SK-N-DZ (cell line): ENCODE measurements at regions not wholly inside any gene's neighbourhood (a gene's known extent, or its start where the extent isn't known, plus 50 kb on each side); places are given as distances from the start of the nearest gene placed in this dataset.

Source experiments
- DNase-seq: peaks from one replicate; pipeline ENCODE4 v3.0.0-alpha.2; 2015; ENCODE audit warnings: low spot score

DNA sequence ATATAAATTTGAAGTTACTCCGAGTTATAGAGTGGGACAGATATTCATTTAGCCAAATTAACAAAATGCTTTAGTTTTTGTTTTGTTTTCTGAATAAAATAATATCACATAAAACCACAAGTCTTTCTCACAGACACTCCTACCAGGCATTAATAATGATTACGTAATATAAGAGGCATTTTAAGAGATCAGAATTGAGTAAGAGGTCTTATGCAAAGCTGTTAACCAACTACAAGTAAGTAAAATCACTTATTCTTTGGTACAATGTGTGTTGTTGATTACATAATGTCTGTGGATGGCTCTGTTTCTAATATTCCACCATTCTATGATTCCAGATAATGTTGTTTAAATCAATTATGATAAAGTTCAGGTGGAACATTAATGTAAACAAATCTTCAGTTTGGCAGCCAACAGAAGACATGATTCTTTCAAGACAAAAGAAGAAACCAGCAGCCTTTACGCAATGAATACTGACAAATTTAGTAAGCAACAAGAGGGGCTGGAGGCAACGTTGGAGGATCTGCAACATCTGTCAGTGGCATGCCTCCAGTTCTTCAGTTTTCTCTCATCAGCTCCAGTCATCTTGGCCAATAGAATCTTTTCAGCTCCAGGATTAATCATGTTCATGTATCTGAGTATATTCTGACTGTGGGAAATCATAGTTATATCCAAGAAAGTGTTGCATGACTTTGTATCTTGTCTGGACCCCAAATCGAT lies 403.8 kb downstream of the SLITRK5 start:
- DNase-seq: no peak

DNA sequence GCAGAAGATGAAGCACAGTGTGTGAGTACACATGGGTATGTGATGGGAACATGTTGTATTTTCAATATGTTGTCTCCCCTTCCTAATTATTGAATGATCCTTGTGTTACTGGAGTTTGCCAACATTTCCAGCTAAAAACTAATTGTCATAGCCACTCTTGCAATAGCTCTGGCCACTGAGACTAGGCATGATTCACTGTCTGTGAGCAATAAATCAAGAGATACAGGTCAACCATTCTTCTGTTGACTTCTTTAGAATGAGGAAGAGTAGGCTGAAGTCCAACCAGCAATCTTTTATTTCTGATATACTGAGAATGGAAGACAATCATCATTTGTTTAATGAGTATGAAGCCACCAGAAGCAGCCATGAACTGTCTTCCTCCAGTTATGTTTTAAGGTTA lies 413.9 kb downstream of the SLITRK5 start:
- DNase-seq: no peak

DNA sequence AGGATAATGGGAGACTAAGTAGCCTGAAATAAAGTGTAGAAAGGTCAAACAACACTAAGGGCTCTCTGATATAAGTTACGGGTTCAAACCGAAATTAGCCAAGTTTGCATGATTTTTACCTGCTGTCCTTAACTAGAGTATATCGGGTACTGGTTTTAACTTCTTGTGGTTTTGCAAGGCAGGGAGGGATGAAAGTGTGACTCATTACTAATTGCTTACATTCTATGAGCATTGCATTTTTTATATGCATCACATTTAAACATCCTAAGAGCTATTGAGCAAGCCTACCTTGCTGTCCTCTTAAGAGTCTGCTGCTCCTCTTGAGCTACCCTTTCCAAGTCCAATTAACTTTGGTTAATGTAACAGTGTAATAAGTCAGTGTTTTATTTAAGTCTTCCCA lies 415.4 kb downstream of the SLITRK5 start:
- no peak for DNase-seq

DNA sequence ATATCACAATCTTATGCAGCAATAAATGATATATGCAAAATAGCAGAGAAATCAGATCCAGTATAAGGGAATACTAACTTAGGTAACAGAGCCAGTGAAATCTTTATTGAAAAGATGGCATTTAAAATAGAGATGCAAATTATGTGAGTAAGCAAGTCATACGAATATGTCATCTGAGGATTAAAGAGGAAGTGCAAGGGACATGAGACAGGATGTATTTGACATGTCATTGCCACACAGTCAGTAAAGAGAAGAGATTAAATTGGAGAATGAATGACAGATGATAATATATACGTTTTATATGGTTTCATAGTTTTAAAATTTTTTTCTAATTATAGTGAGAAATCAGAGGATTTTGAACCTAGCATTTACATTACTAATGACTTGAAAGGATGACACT lies 426.4 kb downstream of the SLITRK5 start:
- no peak for DNase-seq

DNA sequence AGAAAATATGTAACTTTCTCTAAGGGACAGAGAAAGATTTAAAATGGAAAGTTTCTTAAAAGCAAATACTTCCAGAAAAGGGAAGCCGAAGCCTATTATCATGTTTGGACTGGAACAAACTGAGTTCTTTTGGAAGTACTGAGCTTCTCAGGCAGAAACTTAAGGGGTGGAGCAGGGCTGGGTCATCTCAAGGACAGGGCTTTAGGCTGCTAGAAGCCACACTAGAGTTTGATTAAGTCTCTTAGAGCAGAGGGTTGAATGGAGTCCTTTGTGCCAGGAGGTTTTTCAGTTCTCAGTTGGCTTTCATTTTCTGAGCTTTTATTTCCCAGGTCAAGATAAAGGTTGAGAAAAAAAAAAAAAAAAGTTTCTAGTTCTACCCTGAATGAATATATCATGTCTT lies 432.7 kb downstream of the SLITRK5 start:
- no peak for DNase-seq

DNA sequence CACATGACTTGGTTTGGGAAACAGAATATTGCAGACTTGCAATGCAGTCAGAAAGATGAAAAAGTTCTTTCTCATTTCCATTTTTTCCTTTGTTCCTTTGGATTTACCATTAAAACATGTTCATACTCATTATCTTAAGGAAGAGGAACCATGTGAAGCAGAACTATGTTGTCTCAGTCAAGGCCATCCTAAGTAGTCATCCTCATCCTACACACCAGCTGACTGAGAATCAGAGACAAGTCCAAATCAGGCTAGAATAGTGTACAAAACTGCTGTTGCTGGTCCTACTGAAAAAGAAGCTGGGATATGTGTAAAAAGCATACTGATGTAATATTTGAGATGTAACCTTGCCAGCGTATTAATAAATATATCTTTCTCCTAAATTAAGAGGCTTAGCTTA lies 433.4 kb downstream of the SLITRK5 start:
- DNase-seq: no peak

DNA sequence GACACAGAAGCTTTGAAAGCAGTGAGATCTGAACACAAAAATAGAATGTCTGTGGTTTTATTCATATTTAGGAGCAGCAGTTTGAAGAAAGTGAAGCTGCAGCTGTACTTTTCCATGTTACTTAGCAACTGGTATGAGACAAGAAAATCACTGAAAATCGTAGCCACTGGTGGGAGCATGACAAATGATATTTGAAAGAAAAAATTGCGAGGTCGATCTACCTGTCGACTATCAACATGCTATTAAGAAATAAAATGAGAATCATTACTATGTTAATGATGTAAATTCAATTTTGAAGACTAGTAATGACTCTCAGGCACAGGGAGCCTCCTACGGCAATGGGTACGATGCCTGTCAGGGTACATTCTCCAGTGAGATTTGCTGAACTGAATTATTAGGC lies 436.4 kb downstream of the SLITRK5 start:
- DNase-seq: no peak

DNA sequence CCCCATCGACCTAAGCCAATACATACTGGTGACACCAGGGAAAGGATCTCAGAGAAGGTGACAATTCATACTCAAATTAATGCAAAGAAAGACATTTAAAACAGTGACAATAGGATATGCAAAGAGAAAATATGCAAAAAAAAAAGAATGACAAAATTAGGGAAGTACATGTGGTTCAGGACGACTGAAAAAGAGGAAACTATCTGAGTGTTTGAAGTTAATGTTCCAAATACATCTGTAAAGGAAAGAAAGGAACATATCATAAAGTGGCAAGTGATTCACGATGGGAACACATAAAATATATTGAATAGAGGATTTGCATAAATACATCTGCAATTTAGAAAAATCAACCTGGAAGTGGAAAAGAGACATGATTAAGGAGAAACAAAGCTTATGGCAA lies 441.4 kb downstream of the SLITRK5 start:
- no peak for DNase-seq

DNA sequence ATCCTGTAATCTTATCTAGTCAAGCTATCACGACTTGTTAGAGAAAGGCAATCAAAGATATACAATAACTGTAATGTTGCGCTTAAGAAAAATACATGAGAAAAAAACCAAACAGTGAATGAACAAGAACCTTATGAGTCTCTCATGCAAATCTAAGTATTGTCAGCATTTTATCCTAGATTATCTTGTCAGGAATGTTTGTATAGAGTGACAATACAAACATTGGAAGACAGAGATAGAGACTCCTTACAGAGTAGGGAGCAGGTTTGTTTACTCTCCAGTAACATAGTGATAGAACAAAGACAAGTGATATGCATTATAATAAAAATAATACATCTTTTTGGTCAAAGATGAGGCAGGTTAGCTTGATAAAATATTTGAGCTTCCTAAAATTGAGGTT lies 444.8 kb downstream of the SLITRK5 start:
- DNase-seq: no peak

DNA sequence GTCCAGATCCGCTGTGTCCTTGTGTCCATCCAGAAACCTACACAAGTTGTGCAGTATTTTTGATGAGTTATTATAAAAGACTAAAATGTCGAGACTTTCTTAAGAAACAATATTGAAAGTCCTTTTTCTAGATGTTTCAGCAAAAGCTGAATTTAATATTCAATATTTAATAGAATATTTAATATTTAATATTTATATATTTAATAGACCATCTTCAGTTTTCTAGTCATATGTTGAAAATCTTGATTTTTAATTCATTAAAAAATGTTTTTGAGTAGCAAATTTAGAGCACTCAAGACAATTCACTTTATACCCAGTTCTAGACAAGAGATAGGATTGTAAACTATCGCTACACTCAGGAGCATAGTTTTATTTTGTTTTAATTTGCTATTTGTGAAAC lies 447.8 kb downstream of the SLITRK5 start:
- no peak for DNase-seq

DNA sequence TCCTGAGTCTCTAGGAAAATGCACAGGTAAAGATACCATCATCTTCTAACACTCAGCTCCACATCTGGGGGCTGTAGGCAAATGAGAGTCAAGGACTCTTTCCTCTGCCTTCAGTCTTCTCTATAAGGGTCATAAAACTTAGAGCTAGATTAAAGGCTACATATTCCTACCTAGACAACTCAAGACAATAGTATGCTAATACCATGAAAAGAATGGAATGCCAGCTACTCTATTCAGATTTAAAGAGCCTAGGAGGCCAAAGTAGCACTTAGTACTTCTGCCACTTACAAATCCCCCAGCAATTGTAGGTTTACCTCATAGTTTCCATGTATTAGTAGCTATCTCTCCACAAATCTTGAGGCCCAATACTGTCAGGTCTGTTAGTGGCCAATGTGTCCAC lies 453.0 kb downstream of the SLITRK5 start:
- DNase-seq: no peak

DNA sequence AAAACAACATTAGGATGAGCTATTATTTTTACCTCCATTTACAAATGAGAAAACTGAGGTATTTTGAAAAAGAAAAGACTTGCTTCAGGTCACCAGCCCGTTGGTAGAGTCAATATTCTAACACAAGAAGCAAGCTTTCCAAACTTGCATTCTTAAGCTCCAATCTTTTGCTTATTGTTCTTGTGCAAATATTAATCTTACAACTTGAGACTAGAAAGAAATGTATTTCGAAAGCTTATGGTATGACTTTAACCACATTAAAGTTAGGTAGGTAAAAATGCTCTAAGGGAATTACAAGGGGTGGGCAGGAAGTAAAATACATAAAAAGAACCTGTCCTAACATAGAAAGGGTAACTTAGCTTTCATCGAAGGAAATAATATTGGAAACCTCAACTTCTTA lies 453.9 kb downstream of the SLITRK5 start:
- DNase-seq: no peak

DNA sequence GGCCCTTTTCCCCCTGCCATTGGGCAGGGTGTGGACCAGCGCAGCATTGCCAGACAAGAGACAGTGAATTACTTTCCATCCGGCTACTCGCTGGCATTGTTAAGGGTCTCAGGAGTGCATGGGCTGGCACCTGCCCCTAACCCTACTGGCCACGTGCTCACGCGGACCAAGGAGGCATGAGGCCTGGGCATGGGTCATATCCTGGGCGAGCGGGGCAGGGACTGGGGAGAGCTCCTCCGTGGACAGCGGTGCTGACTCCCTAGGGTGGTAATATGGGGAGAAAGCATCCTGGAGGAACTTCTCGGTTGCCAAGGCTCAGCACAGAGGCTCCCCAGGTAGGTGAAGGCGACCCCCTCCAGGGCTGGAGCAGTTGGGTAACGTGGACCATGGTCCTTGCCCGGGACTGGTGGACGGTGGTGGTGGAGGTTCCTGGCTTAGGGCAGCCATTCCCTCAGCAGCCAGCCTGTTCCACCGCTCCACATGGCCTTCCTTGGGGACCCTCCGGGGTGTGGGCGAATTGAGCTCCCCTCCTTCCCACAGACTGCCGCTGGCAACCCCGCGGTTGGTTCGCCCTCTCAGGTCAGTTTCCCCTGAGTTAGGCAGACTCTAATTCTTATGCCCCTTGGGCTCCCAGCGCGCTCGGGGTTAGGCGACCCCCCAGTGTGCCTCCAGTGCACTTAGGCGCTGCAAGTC lies 465.1 kb downstream of the SLITRK5 start:
- no peak for DNase-seq

DNA sequence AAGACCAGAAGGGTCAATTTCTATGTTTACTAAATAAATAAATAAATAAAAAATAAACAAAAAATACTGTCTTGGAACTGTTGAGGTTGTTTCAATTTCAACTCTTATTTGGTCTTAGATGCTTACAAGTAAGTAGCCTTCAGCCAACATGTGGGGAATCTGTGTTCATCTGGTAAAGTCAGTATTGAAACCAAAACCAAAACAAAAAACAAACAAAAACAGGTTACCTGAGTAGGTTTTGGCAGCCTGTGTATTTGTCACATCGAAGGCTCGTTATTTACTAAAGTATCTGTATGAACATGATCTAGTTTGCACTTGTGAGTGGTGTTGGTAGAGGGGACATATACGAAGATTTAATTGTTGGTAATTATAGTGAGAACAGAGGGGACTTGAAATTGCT lies 471.5 kb downstream of the SLITRK5 start:
- DNase-seq: no peak

DNA sequence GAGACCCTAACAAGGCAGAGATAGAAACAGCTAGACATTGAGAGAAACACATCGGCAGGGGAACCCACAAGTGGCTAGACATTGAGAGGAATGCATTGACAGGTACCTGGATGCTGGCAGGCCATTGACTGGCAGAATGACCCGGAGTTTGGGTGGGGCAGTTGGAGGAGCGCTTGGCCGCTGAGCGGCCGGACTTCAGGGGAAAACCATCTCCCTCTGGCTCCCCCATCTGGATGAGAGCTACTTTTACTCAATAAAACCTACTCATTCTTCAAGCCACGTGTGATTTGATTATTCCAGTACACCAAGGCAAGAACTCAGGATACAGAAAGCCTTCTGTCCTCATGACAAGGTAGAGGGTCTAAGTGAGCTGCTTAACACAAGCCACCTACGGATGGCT lies 473.4 kb downstream of the SLITRK5 start:
- no peak for DNase-seq

DNA sequence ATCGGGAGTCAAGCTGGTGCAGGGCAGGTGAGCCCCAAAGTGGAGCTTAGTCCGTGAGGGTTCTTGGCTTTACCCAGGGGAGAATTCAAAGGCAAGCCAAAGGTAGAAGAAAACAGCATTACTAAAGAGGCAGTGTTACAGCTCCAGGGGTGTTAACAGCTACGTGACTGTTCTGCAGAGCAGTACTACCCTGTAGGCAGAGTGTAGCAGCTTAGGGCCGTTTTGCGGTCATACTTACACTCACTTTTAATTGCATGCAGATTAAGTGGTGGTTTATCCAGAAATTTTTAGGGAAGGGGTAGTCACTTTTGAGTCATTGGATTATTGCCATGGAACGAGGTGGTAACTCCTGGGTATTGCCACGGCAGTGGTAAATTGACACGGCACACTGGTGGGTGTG lies 482.2 kb downstream of the SLITRK5 start:
- no peak for DNase-seq

DNA sequence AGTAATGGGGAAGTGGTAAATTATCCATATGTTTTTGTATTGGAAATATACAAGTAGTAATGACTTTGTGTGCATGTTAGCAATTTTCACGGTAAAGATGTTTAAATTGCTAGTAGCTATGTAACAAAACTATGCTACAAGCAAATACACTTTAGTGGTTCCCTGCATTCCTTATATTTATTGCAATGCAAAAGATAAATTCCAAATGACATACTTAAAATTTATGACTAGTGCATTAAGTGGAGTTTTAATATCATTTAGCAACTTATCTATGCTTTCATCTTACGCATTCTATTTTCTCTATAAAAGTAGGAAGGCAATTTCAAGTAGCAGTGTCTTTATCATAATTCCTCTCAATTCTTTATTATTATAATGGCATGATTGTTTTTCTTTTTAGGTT lies 482.8 kb downstream of the SLITRK5 start:
- no peak for DNase-seq

DNA sequence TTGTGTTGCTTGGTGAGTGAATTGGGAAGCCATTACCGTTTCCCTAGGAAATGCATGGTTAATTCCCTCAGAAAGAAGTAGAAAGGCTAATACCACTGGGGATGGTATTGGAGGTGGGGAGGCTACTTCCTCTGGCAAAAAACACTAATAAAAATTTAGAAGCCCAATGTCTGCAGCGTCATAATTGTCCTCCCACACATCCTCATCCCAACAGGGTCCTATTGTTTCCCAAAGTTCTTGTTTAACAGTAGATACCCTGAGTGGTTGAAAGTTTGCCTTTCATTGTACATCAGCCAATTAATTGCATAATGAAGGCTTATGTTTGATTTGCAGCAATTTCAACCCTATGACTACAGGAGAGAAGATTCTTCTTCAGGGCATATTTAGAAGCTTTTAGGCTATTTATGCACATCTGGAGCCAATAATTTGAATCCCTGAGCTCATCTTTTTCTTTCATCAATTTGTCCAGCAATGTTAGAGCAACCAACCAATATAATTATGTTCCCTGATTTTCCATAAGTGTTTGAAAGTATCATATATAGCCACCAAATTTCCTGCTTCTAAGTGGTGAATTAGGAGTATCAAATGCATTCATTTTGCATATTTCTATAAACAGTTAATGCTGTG lies 491.0 kb downstream of the SLITRK5 start:
- no peak for DNase-seq

DNA sequence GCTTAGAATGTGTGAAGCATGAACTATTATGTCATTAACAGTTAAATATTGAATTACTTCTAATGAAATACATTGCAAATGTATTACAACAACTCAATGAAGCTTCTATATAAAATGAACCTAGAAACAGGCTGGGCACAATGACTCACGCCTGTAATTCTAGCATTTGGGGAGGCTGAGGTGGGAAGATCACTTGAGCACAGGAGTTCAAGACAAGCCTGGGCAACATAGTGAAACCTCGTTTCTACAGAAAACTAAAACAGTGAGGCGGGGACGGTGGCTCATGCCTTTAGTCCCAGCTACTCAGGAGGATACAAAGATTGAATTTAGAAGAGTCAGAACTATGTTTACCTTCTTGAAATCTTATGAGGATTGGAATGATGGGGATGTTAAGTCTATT lies 505.1 kb downstream of the SLITRK5 start:
- DNase-seq: no peak

DNA sequence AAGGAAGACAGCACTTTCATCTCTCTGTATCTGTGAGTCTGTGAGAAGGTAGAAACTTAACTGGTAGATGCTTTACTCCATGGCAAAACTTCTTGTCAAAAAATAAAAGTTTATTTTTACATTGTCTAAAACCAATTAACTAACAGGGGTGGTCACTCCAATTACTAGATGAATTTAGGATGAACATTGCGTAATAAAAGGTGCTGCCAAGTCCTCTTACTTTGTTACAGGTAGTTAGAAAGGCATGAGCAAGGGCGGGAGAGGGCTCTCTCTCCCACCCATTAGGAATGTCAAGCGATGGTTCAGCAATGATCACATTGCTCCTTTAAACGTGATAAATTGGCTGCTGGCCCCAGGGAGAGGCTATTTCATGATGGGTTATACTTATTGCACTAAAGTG lies 512.3 kb downstream of the SLITRK5 start:
- DNase-seq: no peak

DNA sequence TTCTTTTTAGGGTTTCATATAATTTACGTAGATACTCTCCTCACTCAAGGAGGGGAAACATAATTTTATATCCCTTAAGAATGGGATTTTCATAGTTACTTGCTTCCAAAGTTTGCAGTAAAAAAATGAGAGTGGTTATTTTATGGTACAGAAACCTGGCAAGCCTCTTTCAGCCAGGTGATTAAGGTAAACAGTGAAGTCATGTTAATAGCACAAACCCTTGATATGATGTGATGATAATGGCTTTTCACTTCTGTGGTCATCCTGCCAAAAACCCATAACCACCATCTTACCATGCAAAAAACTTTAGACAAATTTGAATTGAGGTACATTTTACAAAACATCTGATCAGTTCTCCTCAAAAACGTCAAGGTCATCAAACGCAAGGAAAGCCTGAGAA lies 517.8 kb downstream of the SLITRK5 start:
- DNase-seq: no peak

DNA sequence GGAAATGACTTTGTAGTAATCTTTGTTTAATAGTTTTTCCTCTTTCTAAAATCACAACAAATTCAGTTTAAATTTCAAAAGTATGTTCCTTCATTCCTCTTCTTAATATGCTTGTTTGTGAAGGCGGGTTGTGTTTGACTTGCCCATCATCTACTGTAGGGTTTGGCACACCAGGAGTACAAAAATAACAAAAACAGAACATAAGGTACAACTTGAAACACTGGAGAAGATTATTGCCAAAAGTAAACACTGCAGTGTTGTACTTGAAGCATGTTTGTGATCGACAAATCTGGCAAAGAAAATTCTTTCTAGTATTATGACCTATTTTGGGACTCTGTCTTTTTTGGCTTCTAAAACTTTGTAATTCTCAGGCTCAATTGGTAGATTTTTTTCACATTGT lies 518.6 kb downstream of the SLITRK5 start:
- DNase-seq: no peak

DNA sequence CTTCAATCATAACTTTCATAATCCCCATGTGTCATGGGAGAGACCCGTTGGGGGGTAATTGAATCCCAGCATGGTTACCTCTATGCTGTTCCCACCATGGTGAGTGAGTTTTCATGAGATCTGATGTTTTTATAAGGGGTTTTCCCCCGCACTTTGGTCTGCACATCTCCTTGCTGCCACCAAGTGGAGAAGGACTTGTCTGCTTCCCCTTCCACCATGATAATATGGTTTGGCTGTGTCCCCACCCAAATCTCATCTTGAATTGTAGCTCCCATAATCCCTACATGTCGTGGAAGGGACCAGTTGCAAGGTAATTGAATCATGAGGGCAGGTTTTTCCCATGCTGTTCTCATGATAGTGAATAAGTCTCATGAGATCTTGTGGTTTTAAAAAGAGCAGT lies 524.9 kb downstream of the SLITRK5 start:
- DNase-seq: no peak
